Gastroesophageal sphincter (tissue), 3 donors: ENCODE measurements at regions not wholly inside any gene's neighbourhood (a gene's known extent, or its start where the extent isn't known, plus 50 kb on each side); places are given as distances from the start of the nearest gene placed in this dataset.

ENCODE experiments used
- CTCF ChIP-seq, 4 experiments: fragments of 200-600 bp in 2 of 4; fragments of 450-650 bp in 2 of 4; sonication (generic) in 1 of 4; IDR thresholded peaks; one replicate each; pipeline ENCODE4 v1.5.1; 2017 to 2019; ENCODE audit warnings: antibody characterized with exemption in 4 of 4, mild to moderate bottlenecking in 2 of 4, moderate library complexity in 2 of 4
- EP300 ChIP-seq: sonication (generic); formaldehyde crosslinking; IDR thresholded peaks from one replicate; pipeline ENCODE4 v1.6.1; 2017; ENCODE audit warnings: antibody characterized with exemption, mild to moderate bottlenecking
- POLR2A ChIP-seq, 2 donors: fragments of 450-650 bp; IDR thresholded peaks; one replicate each; pipeline ENCODE4 v1.6.1; 2017; ENCODE audit warnings: antibody characterized with exemption in 2 of 2, mild to moderate bottlenecking in 2 of 2, moderate library complexity in 1 of 2
- POLR2AphosphoS5 ChIP-seq: sonication (generic); formaldehyde crosslinking; IDR thresholded peaks from one replicate; pipeline ENCODE4 v1.6.1; 2017; ENCODE audit warnings: antibody characterized with exemption

GRCh38 chr3:103693831-103694230 lies 1259.0 kb downstream of the ZPLD1 start:
- TF ChIP-seq EP300 = no peak
- no peak for TF ChIP-seq CTCF (IDR thresholded peaks at IDR 0.05)
- no peak for TF ChIP-seq POLR2A (IDR thresholded peaks at IDR 0.05)
- TF ChIP-seq POLR2AphosphoS5 = no peak
